Prostate gland (tissue), 2 donors: ENCODE measurements at regions not wholly inside any gene's neighbourhood (a gene's known extent, or its start where the extent isn't known, plus 50 kb on each side); places are given as distances from the start of the nearest gene placed in this dataset.
A peak's percentile ranks its signal among the peaks of the same experiment; 100 is the strongest.

Experiments
- DNase-seq: peaks from one replicate; pipeline ENCODE4 v3.0.0-alpha.2; 2019; ENCODE audit warnings: low spot score
- H3K27ac ChIP-seq, 2 donors: fragments of 200-600 bp; sonication (generic); 2 replicates each; pipeline ENCODE4 v1.5.1; 2017 to 2019
- H3K27me3 ChIP-seq: fragments of 200-600 bp; sonication (generic); replicated peaks from 2 replicates; pipeline ENCODE4 v1.5.1; 2019; ENCODE audit not compliant: insufficient read depth
- H3K36me3 ChIP-seq, 2 donors: fragments of 200-600 bp; sonication (generic); 1 replicate in 1 of 2; 2 replicates in 1 of 2; pipeline versions ENCODE4 v1.5.1 to v1.8.1; 2017 to 2019
- H3K4me1 ChIP-seq: fragments of 200-600 bp; sonication (generic); replicated peaks from 2 replicates; pipeline ENCODE4 v1.5.1; 2019
- H3K4me3 ChIP-seq, 2 donors: fragments of 200-600 bp; sonication (generic); 2 replicates each; pipeline ENCODE4 v1.5.1; 2017 to 2019
- H3K9me3 ChIP-seq: fragments of 200-600 bp; sonication (generic); 2 replicates; pipeline ENCODE4 v1.5.1; 2017
- CTCF ChIP-seq, 4 experiments: fragments of 200-600 bp in 2 of 4; fragments of 450-650 bp in 2 of 4; sonication (generic) in 2 of 4; IDR thresholded peaks; 1 replicate in 3 of 4; 2 replicates in 1 of 4; pipeline ENCODE4 v1.5.1; 2016 to 2019; ENCODE audit warnings: antibody characterized with exemption in 4 of 4, mild to moderate bottlenecking in 2 of 4, moderate library complexity in 2 of 4
- POLR2A ChIP-seq: fragments of 450-650 bp; IDR thresholded peaks from one replicate; pipeline ENCODE4 v1.6.1; 2016; ENCODE audit warnings: antibody characterized with exemption, mild to moderate bottlenecking
- POLR2AphosphoS5 ChIP-seq: sonication (generic); formaldehyde crosslinking; IDR thresholded peaks from one replicate; pipeline ENCODE4 v1.6.1; 2017; ENCODE audit warnings: antibody characterized with exemption
- WGBS: methylation state at CpG from one replicate; pipeline ENCODE4 v1.1.5; 2018; 5-methylcytosine and 5-hydroxymethylcytosine counted together
- intact Hi-C: fragments of 100-400 bp; cut with DNase I; formaldehyde crosslinking; loops from one replicate; pipeline ENCODE4 v1.14.2; 2022

- no peak overlapping the region for H3K27ac ChIP-seq
- intact Hi-C loops, result loop anchor here (10.0 kb wide), 2 partner anchors 526 to 646 kb away; partner anchors contain the start of gene XPR1
These were observed 72.7 kb downstream of the IER5 start for GRCh38 chr1:181160998-181161870.

GRCh38 chr1:181163662-181164061 lies 75.2 kb downstream of the IER5 start:
- H3K4me3 ChIP-seq, result no peak overlapping the region
- TF ChIP-seq POLR2AphosphoS5 (no peak), POLR2A (no peak), CTCF (IDR thresholded peaks at IDR 0.05) (no peak)
- no peaks in the 10 kb centered on the region for H3K9me3 ChIP-seq
- no peaks in the 10 kb centered on the region for H3K4me1 ChIP-seq
- H3K27ac ChIP-seq, result no peak overlapping the region
- no peaks in the 10 kb centered on the region for H3K36me3 ChIP-seq
- no peak for DNase-seq
- intact Hi-C loops, result loop anchor here (10.0 kb wide), 2 partner anchors 529 to 649 kb away; partner anchors contain the start of gene XPR1
- H3K27me3 ChIP-seq, result no peaks in the 10 kb centered on the region

More at GRCh38 chr1:181160998-181161870, 72.7 kb downstream of the IER5 start:
- H3K4me1 ChIP-seq, result no peaks in the 10 kb centered on the region
- no peaks in the 10 kb centered on the region for H3K36me3 ChIP-seq
- no peaks in the 10 kb centered on the region for H3K9me3 ChIP-seq
- no peak for DNase-seq
- 87% methylated on average over 15 of the region's 15 CpGs for WGBS
- no peaks in the 10 kb centered on the region for H3K27me3 ChIP-seq
- H3K4me3 ChIP-seq, result no peak overlapping the region
- TF ChIP-seq POLR2AphosphoS5 (no peak), POLR2A (no peak), CTCF (IDR thresholded peaks at IDR 0.05) (no peak)

GRCh38 chr1:181166377-181167196 lies 78.1 kb downstream of the IER5 start:
- peak; percentile 40 to 85 (median 74) for TF ChIP-seq CTCF (IDR thresholded peaks at IDR 0.05)
- no peak for TF ChIP-seq POLR2AphosphoS5
- intact Hi-C loops, result loop anchor here (1.0 to 10.0 kb wide), 3 partner anchors 283 to 652 kb away; partner anchors contain the start of gene XPR1

GRCh38 chr1:181169281-181169865 lies 80.9 kb downstream of the IER5 start:
- intact Hi-C loops, result loop anchor here (10.0 kb wide), 2 partner anchors 535 to 655 kb away; partner anchors contain the start of gene XPR1
- Histone ChIP-seq H3K27ac (no peak overlapping the region), H3K36me3 (no peaks in the 10 kb centered on the region), H3K9me3 (no peaks in the 10 kb centered on the region), H3K4me1 (no peaks in the 10 kb centered on the region), H3K27me3 (no peaks in the 10 kb centered on the region), H3K4me3 (no peak overlapping the region)
- TF ChIP-seq CTCF (IDR thresholded peaks at IDR 0.05) (no peak), POLR2A (no peak), POLR2AphosphoS5 (no peak)
- DNase-seq, result no peak
- 78% methylated on average over 8 of the region's 8 CpGs for WGBS

More at GRCh38 chr1:181166377-181167196, 78.1 kb downstream of the IER5 start:
- DNase-seq, result peak; percentile 43
- Histone ChIP-seq H3K4me3 (no peak overlapping the region), H3K27ac (no peak overlapping the region), H3K27me3 (no peaks in the 10 kb centered on the region), H3K9me3 (no peaks in the 10 kb centered on the region), H3K36me3 (no peaks in the 10 kb centered on the region), H3K4me1 (no peaks in the 10 kb centered on the region)
- WGBS, result 36% methylated on average over 14 of the region's 14 CpGs
